ENCODE measurements at regions not wholly inside any gene's neighbourhood (a gene's known extent, or its start where the extent isn't known, plus 50 kb on each side); places are given as distances from the start of the nearest gene placed in this dataset.

- TF ChIP-seq, protein P1, sequence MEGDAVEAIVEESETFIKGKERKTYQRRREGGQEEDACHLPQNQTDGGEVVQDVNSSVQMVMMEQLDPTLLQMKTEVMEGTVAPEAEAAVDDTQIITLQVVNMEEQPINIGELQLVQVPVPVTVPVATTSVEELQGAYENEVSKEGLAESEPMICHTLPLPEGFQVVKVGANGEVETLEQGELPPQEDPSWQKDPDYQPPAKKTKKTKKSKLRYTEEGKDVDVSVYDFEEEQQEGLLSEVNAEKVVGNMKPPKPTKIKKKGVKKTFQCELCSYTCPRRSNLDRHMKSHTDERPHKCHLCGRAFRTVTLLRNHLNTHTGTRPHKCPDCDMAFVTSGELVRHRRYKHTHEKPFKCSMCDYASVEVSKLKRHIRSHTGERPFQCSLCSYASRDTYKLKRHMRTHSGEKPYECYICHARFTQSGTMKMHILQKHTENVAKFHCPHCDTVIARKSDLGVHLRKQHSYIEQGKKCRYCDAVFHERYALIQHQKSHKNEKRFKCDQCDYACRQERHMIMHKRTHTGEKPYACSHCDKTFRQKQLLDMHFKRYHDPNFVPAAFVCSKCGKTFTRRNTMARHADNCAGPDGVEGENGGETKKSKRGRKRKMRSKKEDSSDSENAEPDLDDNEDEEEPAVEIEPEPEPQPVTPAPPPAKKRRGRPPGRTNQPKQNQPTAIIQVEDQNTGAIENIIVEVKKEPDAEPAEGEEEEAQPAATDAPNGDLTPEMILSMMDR (IDR thresholded peaks at IDR 0.05): no peak
- TF ChIP-seq TP53 (CRISPR knock-in tag; IDR thresholded peaks at IDR 0.05) (no peak), ZNF302 (CRISPR knock-in tag; IDR thresholded peaks at IDR 0.05) (no peak), CEBPB (IDR thresholded peaks at IDR 0.05) (no peak), POLR2A (IDR thresholded peaks at IDR 0.05; ENCODE audit: low read length) (no peak), HOXB5 (CRISPR knock-in tag; IDR thresholded peaks at IDR 0.05) (no peak), EP300 (IDR thresholded peaks at IDR 0.05) (no peak), BHLHE40 (IDR thresholded peaks at IDR 0.05; ENCODE audit: low read depth, low read length) (no peak)
- TF ChIP-seq, protein P2, sequence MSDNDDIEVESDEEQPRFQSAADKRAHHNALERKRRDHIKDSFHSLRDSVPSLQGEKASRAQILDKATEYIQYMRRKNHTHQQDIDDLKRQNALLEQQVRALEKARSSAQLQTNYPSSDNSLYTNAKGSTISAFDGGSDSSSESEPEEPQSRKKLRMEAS (IDR thresholded peaks at IDR 0.05): no peak
These were observed 56.3 kb upstream of the HS3ST4 start for GRCh38 chr16:25635454-25635853.
